ENCODE measurements at regions not wholly inside any gene's neighbourhood (a gene's known extent, or its start where the extent isn't known, plus 50 kb on each side); places are given as distances from the start of the nearest gene placed in this dataset.

- TF ChIP-seq CTCF (IDR thresholded peaks at IDR 0.05) (no peak), POLR2A (IDR thresholded peaks at IDR 0.05) (no peak)
These were observed 332.2 kb downstream of the AASDHPPT start for GRCh38 chr11:106409671-106410070.

Data from prostate gland (tissue), 2 donors.